ENCODE measurements at regions not wholly inside any gene's neighbourhood (a gene's known extent, or its start where the extent isn't known, plus 50 kb on each side); places are given as distances from the start of the nearest gene placed in this dataset.

GRCh38 chr20:43365691-43366090, 92.0 kb upstream of the SRSF6 start (continued):
- TF ChIP-seq ZNF687 (IDR thresholded peaks at IDR 0.05) (no peak), YBX1 (IDR thresholded peaks at IDR 0.05) (no peak), RCOR1 (conservative IDR thresholded peaks at IDR 0.05; ENCODE audit: low read depth, low read length) (no peak), SREBF1 (IDR thresholded peaks at IDR 0.05; ENCODE audit: low read length) (no peak)

- no TSS peak for BruUV-seq (replicated peaks)
- DNase-seq (ENCODE audit: low read depth, low spot score) (no peak), FAIRE-seq (no peak), ATAC-seq (no peak)
- CTCF ChIA-PET, result no interaction called here
- no peaks in the 10 kb centered on the region for H3K9me3 ChIP-seq (replicated peaks; ENCODE audit: control insufficient read depth, insufficient read depth, low read length)
- in situ Hi-C loops (cut with MboI) (no loop called here), intact Hi-C loops (cut with micrococcal nuclease; ENCODE audit: unreplicated experiment) (no loop called here)
- no peak overlapping the region for H3K27ac ChIP-seq (ENCODE audit: control insufficient read depth, insufficient read depth)
- no peaks in the 10 kb centered on the region for H3K79me2 ChIP-seq (ENCODE audit: control insufficient read depth, insufficient read depth, low read length)
- H3K9ac ChIP-seq (ENCODE audit: control insufficient read depth, insufficient read depth, low read length), result no peak overlapping the region
- H3K4me2 ChIP-seq (ENCODE audit: control insufficient read depth, insufficient read depth), result no peak overlapping the region
- no peak overlapping the region for H3K4me3 ChIP-seq
- H4K20me1 ChIP-seq (ENCODE audit: control insufficient read depth, insufficient read depth), result no peaks in the 10 kb centered on the region
- RAD21 ChIA-PET (ENCODE audit: unreplicated experiment), result no interaction called here
- no peaks in the 10 kb centered on the region for H3K4me1 ChIP-seq (ENCODE audit: control insufficient read depth, insufficient read depth, low read length)
- H3K27me3 ChIP-seq (replicated peaks in 1 of 2; ENCODE audit: control insufficient read depth in 2 of 2, insufficient read depth in 2 of 2, low read length in 1 of 2), result peaks cover 0 to 4% of the 10 kb centered on the region in 2 experiments; a peak in 1 of 4 replicates
- POLR2A ChIA-PET, result no interaction called here
- H2AFZ ChIP-seq (ENCODE audit: control insufficient read depth, low read depth, low read length), result no peak overlapping the region
- no peaks in the 10 kb centered on the region for H3K36me3 ChIP-seq (ENCODE audit: control insufficient read depth in 2 of 2, insufficient read depth in 2 of 2, low read length in 1 of 2)
- WGBS (ENCODE audit: insufficient coverage, insufficient replicate concordance, low lambda C conversion rate, missing lambda C conversion rate), result 16% methylated on average over 8 of the region's 8 CpGs
- SMC1A ChIA-PET (ENCODE audit: uncharacterized antibody, unreplicated experiment), result no interaction called here
- TF ChIP-seq ELK1 (IDR thresholded peaks at IDR 0.05; ENCODE audit: low read depth, low read length) (no peak), ZSCAN29 (IDR thresholded peaks at IDR 0.05) (no peak), PRDM15 (CRISPR knock-in tag; IDR thresholded peaks at IDR 0.05) (no peak), TCF7 (IDR thresholded peaks at IDR 0.05; ENCODE audit: borderline replicate concordance) (no peak), E4F1 (IDR thresholded peaks at IDR 0.05; ENCODE audit: borderline replicate concordance, partially characterized antibody) (no peak), HDGF (IDR thresholded peaks at IDR 0.05) (no peak), CEBPB (IDR thresholded peaks at IDR 0.05; ENCODE audit: borderline replicate concordance in 1 of 2, low read depth in 2 of 2, low read length in 2 of 2) (no peak), SUZ12 (IDR thresholded peaks at IDR 0.05; ENCODE audit: unreplicated experiment) (no peak), ZNF274 (IDR thresholded peaks at IDR 0.05; ENCODE audit: insufficient read depth, insufficient read length) (no peak)
These were observed 93.7 kb upstream of the SRSF6 start for GRCh38 chr20:43364001-43364400.

Measured in GM12878 (cell line).